ENCODE measurements at regions not wholly inside any gene's neighbourhood (a gene's known extent, or its start where the extent isn't known, plus 50 kb on each side); places are given as distances from the start of the nearest gene placed in this dataset.

GRCh38 chr4:187552781-187553180 lies 442.8 kb upstream of the ZFP42 start:
- no peak for TF ChIP-seq KAT7 (CRISPR knock-in tag; IDR thresholded peaks at IDR 0.05; ENCODE audit: borderline replicate concordance)
- TF ChIP-seq YY1 (IDR thresholded peaks at IDR 0.05; ENCODE audit: insufficient read depth, insufficient replicate concordance, low read depth, low read length), result no peak
- no peak for TF ChIP-seq ERF (CRISPR knock-in tag; IDR thresholded peaks at IDR 0.05)
- TF ChIP-seq POLR2A (IDR thresholded peaks at IDR 0.05; ENCODE audit: insufficient read depth in 1 of 2, low read depth in 2 of 2, low read length in 2 of 2), result no peak
- TF ChIP-seq NFKB2 (CRISPR knock-in tag; IDR thresholded peaks at IDR 0.05; ENCODE audit: borderline replicate concordance), result no peak
- no peak for TF ChIP-seq THAP7 (CRISPR knock-in tag; IDR thresholded peaks at IDR 0.05)
- TF ChIP-seq ZNF761 (CRISPR knock-in tag; conservative IDR thresholded peaks at IDR 0.05), result no peak
- no peak for TF ChIP-seq FOXO4 (CRISPR knock-in tag; conservative IDR thresholded peaks at IDR 0.05)
- no peak for TF ChIP-seq ZNF552 (CRISPR knock-in tag; IDR thresholded peaks at IDR 0.05; ENCODE audit: borderline replicate concordance)
- TF ChIP-seq CTCF (CRISPR knock-in tag; IDR thresholded peaks at IDR 0.05), result no peak
- TF ChIP-seq ZNF207 (IDR thresholded peaks at IDR 0.05; ENCODE audit: borderline replicate concordance), result no peak
